SK-N-SH treated with all-trans-retinoic acid at 6 μM for 48 hours (cell line): ENCODE measurements at regions not wholly inside any gene's neighbourhood (a gene's known extent, or its start where the extent isn't known, plus 50 kb on each side); places are given as distances from the start of the nearest gene placed in this dataset.

Source experiments
- BACH2 ChIP-seq: fragments of 250-450 bp; sonication (Bioruptor Pico); IDR thresholded peaks from 2 replicates; pipeline ENCODE4 v1.9.0; 2021; ENCODE audit warnings: mild to moderate bottlenecking, borderline replicate concordance
- ISL1 ChIP-seq: fragments of 250-450 bp; sonication (Bioruptor Pico); IDR thresholded peaks from 2 replicates; pipeline ENCODE4 v2.1.2; 2022; ENCODE audit warnings: mild to moderate bottlenecking, moderate library complexity
- PATZ1 ChIP-seq: fragments of 250-450 bp; sonication (Bioruptor Pico); IDR thresholded peaks from 2 replicates; pipeline ENCODE4 v1.8.0; 2020; ENCODE audit warnings: mild to moderate bottlenecking, moderate library complexity, borderline replicate concordance

- no peak for TF ChIP-seq BACH2 (CRISPR knock-in tag)
- TF ChIP-seq ISL1 (CRISPR knock-in tag): no peak
- no peak for TF ChIP-seq PATZ1 (CRISPR knock-in tag)
Observed at GRCh38 chr16:85470873-85471272, 142.2 kb upstream of the GSE1 start.
